ENCODE measurements at regions not wholly inside any gene's neighbourhood (a gene's known extent, or its start where the extent isn't known, plus 50 kb on each side); places are given as distances from the start of the nearest gene placed in this dataset.

DNA sequence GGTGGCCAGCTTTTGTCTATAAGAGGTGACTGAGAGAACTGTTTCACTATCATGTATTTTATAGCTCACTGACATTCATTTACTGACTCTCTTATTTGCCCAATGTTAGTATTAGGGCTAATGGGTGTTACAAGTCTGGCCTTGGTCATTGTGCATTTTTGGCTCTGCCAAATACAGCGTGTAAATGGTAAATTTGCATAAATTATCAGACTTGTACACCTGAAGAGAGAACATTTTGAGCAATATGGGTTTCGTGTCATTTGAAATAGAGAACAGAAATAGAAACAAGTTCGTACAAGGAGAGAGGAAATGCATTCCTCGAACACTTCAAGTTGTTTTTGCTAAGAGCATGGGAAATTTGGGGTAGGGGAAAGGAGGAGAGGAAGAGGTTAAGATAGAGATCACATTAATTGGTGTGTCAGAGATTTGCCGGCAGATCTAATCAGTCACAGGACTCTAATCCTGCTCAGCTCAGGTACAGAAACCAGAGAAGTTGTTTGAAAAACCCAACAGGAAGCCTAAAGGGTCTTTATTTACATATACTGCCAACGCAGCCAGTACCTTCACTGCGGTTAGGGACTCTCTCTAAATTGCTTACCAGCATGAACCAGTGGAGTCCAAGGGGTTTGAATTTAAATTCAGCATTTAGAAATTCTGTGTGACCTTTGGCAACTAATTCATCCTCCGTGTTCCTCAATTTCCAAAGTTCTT is 261.5 kb downstream of the GPATCH2 start:
- Histone ChIP-seq H3K4me1 (replicated peaks) (no peaks in the 10 kb centered on the region), H3K27me3 (replicated peaks; ENCODE audit: insufficient read depth) (no peaks in the 10 kb centered on the region), H3K9me3 (no peaks in the 10 kb centered on the region), H3K36me3 (no peaks in the 10 kb centered on the region), H3K4me3 (no peak overlapping the region), H3K27ac (no peak overlapping the region)
- 27% methylated on average over 8 of the region's 8 CpGs for WGBS
- no peak for TF ChIP-seq POLR2AphosphoS5 (IDR thresholded peaks at IDR 0.05)
- TF ChIP-seq, protein P1, sequence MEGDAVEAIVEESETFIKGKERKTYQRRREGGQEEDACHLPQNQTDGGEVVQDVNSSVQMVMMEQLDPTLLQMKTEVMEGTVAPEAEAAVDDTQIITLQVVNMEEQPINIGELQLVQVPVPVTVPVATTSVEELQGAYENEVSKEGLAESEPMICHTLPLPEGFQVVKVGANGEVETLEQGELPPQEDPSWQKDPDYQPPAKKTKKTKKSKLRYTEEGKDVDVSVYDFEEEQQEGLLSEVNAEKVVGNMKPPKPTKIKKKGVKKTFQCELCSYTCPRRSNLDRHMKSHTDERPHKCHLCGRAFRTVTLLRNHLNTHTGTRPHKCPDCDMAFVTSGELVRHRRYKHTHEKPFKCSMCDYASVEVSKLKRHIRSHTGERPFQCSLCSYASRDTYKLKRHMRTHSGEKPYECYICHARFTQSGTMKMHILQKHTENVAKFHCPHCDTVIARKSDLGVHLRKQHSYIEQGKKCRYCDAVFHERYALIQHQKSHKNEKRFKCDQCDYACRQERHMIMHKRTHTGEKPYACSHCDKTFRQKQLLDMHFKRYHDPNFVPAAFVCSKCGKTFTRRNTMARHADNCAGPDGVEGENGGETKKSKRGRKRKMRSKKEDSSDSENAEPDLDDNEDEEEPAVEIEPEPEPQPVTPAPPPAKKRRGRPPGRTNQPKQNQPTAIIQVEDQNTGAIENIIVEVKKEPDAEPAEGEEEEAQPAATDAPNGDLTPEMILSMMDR (IDR thresholded peaks at IDR 0.05), result no peak
- no peak for TF ChIP-seq POLR2A (IDR thresholded peaks at IDR 0.05)
- no peak for DNase-seq (ENCODE audit: low spot score)
- intact Hi-C loops (cut with DNase I), result no loop called here

DNA sequence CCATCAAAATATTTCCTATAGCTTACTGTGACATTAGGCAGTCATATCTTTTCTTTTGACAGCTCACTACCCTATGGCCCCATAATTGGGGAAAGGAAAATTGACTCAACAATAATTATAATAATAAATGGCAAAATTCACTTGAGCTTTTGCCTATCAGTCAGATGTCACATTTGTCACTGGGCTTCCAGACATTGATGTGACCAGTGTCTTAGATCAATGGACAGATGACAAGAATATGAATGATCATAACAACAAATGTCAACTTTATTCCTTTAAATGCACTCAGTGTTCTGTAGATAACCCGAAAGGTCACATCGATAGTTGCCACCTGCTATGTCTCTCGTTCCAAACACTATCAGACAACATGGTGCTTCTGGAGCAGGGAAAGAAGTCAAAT is 266.7 kb downstream of the GPATCH2 start:
- Histone ChIP-seq H3K4me3 (no peak overlapping the region), H3K36me3 (no peaks in the 10 kb centered on the region), H3K9me3 (no peaks in the 10 kb centered on the region), H3K4me1 (replicated peaks) (no peaks in the 10 kb centered on the region), H3K27ac (no peak overlapping the region), H3K27me3 (replicated peaks; ENCODE audit: insufficient read depth) (no peaks in the 10 kb centered on the region)
- 85% methylated on average over 3 of the region's 3 CpGs for WGBS
- DNase-seq (ENCODE audit: low spot score), result no peak
- intact Hi-C loops (cut with DNase I), result no loop called here
- TF ChIP-seq, protein P1 (IDR thresholded peaks at IDR 0.05), result no peak
- no peak for TF ChIP-seq POLR2A (IDR thresholded peaks at IDR 0.05)
- TF ChIP-seq POLR2AphosphoS5 (IDR thresholded peaks at IDR 0.05), result no peak

DNA sequence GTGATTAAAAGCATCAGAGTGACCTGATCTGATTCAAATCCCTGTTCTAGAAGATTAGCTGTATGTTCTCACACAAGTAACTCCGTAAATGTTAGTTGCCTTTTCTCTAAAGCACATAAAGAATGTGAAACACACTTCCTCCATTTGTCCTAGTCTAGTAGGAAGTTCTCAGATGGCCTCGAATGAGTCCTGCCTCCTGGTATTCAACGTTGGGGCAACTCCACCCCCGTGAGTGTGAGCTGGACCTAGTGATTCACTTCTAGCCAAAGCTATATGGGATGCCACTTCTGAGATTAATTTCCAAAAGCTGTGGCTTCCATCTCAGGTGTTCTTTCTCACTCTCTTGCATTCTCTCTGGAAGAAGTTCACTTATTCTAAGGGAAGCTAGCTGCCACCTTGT is 267.6 kb downstream of the GPATCH2 start:
- H3K36me3 ChIP-seq, result no peaks in the 10 kb centered on the region
- H3K9me3 ChIP-seq, result no peaks in the 10 kb centered on the region
- TF ChIP-seq, protein P1 (IDR thresholded peaks at IDR 0.05), result no peak
- TF ChIP-seq POLR2A (IDR thresholded peaks at IDR 0.05), result no peak
- TF ChIP-seq POLR2AphosphoS5 (IDR thresholded peaks at IDR 0.05), result no peak
- no peak for DNase-seq (ENCODE audit: low spot score)
- intact Hi-C loops (cut with DNase I), result no loop called here
- no peaks in the 10 kb centered on the region for H3K27me3 ChIP-seq (replicated peaks; ENCODE audit: insufficient read depth)
- H3K4me3 ChIP-seq, result no peak overlapping the region
- WGBS, result 64% methylated on average over 4 of the region's 4 CpGs
- no peaks in the 10 kb centered on the region for H3K4me1 ChIP-seq (replicated peaks)
- H3K27ac ChIP-seq, result no peak overlapping the region

DNA sequence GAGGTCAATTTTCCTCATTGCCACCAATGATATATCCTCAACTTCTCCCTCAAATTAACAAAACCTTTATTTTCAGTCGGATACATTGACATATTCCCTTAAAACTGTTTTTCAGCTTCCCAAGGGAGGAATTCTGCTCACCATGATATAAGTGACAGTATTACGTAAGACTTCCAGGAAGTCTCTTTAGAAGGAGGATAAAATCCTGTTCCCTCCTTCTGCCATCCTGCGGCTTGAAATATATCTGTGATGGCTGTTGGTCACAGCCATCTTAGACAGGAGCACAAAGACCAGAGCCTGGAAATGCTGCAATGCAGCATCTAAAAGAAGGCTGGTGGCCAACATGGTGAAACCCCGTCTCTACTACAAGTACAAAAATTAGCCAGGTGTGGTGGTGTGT is 270.4 kb downstream of the GPATCH2 start:
- no peaks in the 10 kb centered on the region for H3K27me3 ChIP-seq (replicated peaks; ENCODE audit: insufficient read depth)
- H3K4me1 ChIP-seq (replicated peaks), result no peaks in the 10 kb centered on the region
- H3K4me3 ChIP-seq, result no peak overlapping the region
- no peak overlapping the region for H3K27ac ChIP-seq
- 96% methylated on average over 4 of the region's 4 CpGs for WGBS
- H3K9me3 ChIP-seq, result no peaks in the 10 kb centered on the region
- TF ChIP-seq POLR2AphosphoS5 (IDR thresholded peaks at IDR 0.05) (no peak), POLR2A (IDR thresholded peaks at IDR 0.05) (no peak)
- no peak for DNase-seq (ENCODE audit: low spot score)
- no peaks in the 10 kb centered on the region for H3K36me3 ChIP-seq
- intact Hi-C loops (cut with DNase I), result no loop called here

DNA sequence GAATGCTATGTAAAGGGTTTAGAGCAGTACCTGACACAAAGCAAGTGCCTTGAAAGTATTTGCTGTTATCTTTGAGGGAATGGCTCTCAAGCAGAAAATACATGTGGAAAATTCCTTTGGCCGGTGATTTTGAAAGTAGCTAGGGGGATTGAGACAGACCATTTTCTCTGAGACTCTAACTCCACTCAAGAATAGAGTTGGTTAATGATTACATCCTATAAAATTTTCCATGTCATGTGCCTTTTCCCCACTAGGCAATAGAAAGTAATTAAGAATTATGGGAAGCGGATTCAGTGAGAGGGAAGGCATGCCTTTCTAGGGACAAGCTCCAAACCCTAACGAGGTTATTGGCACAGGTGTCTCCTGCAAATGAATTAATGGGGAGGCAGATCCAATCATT is 276.0 kb downstream of the GPATCH2 start:
- no peaks in the 10 kb centered on the region for H3K36me3 ChIP-seq
- no peaks in the 10 kb centered on the region for H3K27me3 ChIP-seq (replicated peaks; ENCODE audit: insufficient read depth)
- H3K9me3 ChIP-seq, result no peaks in the 10 kb centered on the region
- H3K4me1 ChIP-seq (replicated peaks), result no peaks in the 10 kb centered on the region
- intact Hi-C loops (cut with DNase I), result no loop called here
- H3K27ac ChIP-seq, result no peak overlapping the region
- TF ChIP-seq POLR2A (IDR thresholded peaks at IDR 0.05), result no peak
- no peak for TF ChIP-seq POLR2AphosphoS5 (IDR thresholded peaks at IDR 0.05)
- TF ChIP-seq, protein P1 (IDR thresholded peaks at IDR 0.05), result no peak
- WGBS, result 42% methylated on average over 3 of the region's 3 CpGs
- H3K4me3 ChIP-seq, result no peak overlapping the region
- DNase-seq (ENCODE audit: low spot score), result no peak

All from prostate gland (tissue), 2 donors.